NCI-H69 (cell line): ENCODE measurements at regions not wholly inside any gene's neighbourhood (a gene's known extent, or its start where the extent isn't known, plus 50 kb on each side); places are given as distances from the start of the nearest gene placed in this dataset.

Experiments
- DNase-seq: peaks from one replicate; lab custom pipeline; 2025; lab: John Stamatoyannopoulos, UW

DNA sequence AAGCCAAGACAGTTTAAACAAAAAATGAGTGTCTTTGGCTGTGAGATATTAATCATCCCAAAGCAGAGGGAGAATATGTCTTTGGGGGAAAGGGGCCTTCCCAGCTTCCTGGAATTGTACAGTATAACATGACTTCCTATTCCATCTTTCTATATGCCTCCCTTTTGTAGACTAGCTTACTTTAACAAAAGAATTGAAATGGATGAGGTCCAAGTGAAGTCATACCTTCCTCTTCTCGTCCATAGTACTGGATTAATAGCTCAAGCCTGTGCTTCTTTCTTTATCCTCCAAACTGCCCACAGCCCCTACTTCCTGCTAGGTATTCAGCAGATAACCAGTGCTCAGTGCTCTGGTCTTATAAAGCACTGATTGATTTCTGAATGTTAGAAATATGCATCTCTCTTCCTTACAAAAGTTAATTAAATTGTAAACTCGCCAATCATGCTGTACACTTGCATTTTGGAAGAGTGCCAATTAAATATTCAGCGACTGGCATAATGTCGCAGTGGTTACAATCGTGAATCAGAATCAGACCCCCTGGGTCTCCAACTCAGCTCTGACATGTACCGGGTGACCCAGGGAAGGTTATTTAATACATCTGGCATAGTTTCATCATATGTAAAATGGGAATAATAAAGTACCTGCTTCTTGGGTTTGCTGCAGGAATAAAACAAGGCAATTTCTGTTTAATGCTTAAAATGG lies 325.1 kb downstream of the RND3 start:
- peak; percentile 56 for DNase-seq

DNA sequence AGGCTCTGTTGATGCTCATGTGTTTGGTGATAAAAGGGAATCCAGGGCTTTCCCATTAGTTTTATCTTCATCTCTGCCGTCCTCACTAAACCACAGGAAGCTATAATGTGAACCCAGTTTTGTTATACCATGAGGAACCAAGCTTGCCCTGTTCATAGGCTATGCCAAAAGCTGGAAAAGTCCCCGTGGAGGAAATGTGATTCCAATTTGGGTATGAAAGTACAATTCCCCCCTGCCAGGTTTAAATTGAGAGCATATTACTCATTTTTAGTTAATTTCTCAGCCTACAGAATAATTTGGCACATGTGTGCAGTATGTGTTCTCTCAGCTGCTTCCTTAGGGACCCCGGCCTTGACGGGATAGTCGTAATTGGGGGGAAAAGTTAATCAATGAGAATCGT lies 327.4 kb downstream of the RND3 start:
- DNase-seq, result no peak

DNA sequence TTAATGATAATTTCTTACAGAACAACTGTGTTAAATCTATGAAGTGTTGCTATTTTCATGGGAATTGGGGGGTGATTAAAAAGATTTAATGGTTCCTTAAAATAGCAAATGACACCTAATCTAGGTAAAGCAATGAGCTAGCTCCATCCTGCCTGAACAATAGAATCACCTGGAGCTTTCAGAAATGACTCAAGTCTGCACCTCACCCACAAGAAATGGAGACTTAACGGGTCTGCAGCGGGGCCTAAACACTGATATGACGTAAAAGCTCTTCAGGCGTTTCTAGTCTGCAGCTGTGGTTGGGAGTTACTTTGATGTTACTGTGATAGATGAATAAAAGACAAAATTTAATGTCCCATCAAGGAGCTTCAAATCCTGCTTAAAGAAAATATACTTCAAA lies 328.2 kb downstream of the RND3 start:
- peak; percentile 3 for DNase-seq

DNA sequence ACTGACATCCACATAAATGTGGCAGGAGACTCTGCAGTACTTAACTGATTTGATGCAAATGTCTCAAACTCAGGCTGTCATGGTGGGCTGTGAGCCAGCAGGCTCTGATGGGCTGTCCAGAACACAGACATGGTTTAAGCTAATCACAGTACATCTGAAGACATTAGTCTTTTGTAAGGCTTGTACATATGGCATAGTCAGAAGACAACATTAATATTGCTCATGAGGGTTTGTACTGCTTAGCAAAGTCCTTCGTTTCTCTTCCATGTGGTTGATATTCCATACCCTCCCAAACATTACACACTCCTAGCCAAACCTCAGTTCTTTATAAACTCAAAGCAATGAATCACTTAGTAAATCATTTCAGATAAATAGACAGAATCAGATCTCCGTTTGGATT lies 330.6 kb downstream of the RND3 start:
- DNase-seq, result no peak

DNA sequence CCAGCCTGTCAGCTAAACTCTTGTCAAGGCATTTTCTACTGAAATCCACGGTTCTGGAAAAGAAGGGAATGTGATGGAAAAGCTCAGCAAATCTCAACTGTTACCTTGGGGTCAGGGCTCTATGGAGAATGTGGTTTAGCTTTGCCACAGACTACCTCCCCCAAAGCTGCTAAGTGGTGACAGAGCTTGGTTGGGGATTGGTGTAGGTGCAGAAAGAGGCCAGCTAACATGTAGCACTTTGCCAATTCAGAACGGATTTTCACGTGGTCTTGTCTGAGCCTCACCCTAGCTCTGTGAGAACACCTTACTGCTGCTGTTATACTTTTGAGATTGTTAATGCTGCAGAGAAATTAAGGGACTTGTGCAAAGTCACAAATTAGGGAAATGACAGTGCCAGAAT lies 331.1 kb downstream of the RND3 start:
- DNase-seq, result no peak

DNA sequence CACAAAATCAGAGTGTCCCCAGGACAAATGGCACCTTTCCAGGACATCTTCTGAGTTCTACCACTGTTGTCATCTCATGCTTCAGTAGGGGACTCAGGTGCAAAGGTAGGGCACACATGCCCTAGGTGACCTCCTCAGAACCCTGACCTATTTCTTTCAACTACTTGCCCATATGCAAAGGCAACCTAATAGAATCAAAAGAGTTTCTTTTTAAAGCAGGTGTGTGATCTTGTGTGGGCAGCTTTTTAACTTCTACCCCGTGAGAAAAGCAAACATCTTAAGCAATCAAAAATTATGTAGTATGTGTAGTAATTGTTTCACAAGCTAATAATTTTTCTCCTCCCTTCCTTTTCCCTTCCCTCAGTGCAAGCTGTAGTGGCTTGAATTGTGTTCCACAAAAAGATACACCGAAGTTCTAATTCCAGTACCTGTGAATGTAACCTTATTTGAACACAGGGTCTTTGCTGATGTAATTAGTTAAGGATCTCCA lies 333.1 kb downstream of the RND3 start:
- no peak for DNase-seq

DNA sequence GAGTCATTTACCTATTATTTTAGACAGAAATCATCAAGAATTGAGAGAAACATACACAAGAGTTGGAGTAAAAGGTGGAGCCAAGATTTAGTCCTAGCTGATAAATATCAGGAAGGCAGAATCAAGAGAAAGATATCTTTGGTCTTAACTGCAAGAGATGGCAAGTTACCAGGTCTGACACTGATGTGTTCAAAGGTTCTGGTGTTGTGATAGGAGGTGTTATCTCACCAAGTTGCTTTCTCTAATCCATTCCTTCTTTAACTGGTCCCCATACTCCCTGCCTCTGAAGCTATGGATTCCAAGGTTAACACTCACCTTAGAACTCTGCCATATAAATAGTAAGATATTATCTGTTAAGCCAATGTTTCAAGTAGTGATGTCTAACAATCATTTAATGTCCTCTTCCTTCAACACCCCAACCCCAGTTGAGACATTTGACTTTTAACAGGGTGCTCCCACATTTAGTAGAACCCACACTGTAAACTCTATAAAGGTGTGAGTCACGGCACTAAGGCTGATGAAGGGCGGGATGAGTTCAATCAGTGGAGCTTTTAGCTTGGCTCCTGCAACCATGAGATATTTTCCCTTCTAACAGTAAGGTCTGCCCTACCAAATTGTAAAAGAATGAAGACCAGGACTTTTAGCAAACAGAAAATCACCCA lies 333.7 kb downstream of the RND3 start:
- no peak for DNase-seq

DNA sequence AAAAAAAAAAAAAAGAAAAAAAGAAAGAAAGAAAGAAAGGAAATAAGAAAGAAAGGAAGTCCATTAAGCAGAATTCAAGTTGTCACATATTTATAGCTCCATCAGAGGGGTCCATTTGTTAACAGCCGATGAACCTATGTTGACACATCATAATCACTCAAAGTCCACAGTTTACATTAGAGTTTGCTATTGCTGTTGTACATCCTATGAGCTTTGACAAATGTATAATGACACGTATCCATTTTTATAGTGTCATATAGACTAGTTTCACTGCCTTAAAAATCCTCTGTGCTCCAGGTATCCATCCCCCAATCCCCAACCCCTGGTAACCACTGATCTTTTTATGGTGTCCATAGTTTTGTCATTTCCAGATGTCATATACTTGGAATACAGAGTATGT lies 335.2 kb downstream of the RND3 start:
- DNase-seq, result no peak

DNA sequence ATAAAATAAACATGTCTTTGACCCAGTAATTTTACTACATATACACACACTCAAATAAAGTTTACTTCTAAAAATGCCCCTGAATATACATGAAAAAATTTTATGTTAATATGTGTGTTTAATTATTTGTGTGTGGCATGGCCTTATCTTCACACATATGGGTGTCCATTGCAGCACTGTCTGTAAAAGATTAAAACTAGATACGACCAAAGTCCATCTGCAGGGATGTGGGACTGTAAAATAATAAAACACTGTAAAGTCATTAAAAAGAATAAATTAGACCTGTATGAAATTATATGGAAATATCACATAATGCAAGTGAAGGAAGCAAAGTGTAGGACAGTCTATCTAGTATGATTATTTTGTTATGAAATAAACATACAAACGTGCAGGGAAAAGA lies 337.3 kb downstream of the RND3 start:
- DNase-seq, result no peak

DNA sequence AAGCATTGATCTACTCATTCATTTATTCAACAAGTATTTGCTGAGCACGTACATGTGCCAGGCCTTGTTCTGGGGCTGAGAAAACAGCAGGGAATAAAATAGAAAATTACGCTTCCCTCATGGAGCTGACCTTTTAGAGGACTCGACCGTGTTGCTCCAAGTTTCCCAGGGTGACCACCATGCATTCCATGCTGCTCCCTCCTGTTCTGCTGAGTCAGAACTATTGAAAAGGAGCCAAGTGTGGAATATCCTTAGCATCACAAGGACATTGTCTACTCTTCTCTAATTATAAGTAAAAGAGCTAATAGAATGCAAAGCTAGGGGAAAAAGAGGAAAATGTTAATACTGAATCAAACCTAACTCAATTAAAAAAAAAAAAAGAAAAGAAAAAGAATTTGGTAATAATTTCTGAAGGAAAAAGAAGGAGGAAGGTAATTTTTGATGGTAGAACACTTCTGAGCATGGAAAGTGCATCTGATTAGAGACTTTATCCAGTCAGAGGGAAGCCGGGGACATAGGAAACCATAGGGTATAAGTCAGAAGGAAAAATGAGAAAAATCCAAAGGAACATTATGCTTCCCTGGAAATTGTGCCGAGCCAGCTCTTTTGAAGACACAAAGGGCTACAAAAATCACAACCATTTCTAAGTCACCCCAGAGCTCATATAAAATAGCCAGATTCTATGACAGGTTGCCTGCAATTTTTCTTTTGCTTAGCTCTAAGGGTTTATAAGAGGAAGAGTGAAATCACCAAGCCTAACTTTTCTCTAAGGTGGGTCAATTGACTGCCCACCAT lies 339.4 kb downstream of the RND3 start:
- DNase-seq, result no peak

DNA sequence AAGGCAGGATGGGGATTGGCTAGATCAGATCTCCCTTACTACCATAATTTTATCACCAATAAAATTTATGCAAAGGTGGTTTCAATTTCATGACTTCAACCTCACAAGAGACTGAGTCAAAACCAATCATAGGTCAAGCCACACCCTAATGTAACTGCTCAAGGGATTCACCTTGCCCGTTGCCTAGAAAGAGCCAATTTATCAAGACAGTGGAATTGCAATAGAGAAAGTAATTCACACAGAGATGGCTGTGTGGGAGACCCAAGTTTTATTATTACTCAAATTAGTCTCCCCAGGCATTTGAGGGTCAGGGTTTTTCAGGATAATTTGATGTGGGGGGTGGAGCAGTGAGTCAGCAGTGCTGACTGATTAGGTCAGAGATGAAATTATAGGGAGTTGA lies 340.6 kb downstream of the RND3 start:
- no peak for DNase-seq

DNA sequence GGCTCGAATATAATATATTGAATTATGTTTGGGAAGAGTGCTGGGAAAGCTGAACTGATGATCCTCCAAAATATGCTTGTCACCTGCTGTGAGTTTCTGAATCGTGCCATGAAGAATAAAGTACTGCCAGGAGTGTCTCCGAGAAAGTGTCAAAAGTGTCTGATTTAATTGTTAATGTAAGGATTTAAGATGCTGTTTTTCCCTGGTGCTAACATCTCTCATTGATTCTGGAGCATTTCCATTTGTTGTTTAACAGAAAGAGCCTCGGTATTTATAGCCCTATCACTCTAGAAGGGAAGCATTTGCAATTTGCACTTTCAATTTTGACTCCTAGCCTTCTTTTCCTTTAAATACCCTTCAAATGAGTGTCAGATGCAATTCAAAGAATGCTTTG lies 342.2 kb downstream of the RND3 start:
- no peak for DNase-seq

DNA sequence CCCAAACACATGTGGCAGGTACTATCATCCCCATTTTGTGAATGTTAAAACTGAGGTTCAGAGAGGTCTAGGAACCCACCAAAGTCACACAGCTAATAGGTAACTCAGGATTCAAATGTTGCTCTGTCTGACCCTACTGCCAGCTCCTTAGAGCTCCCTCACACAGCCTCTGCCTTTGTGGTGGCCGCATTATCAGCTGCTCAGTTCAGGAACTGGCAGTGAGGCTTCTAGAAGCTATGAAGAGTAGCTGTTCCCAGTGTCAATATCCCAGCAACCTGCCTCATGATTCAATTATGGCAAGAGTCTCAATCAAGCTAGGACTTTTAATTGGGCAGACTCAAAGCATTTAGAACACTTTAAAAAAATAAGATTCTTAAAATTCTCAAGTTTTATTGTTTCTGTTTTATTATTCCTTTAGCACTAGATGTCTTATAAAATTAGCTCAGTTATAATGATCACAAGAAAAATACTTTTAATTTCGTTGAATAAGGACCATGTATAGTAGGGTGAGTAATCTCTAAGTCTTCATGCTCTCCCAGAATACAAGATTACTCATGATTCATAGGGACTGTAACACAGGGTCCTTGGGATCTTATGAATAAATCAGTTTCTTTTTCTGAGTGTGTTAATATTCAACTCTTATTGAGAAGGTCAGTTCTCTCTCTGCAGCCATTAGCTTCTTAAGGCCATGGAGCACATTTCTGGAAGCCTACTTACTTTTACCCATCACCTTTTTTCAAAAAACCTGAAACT lies 342.7 kb downstream of the RND3 start:
- DNase-seq, result no peak

DNA sequence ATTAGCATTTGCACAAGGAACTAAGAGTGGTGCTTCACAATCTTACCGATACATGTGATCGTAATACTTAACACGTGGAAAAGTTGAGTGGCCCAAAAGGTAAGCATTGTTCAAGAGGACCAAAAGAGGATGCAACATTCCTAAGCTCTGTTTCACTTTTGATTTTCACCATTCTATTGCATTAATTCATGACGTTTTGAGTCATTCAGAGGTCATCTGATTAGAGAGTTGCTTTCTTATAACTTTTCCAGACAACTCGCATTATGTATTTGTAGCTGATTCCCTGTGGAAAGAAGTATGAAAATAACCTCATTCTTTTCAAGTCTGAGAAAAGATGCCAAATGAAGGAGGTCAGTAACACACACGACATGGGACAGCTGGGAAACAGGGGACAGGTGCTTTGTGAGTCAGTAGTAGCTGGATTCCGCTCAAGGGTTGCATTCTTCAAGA lies 344.4 kb downstream of the RND3 start:
- no peak for DNase-seq

DNA sequence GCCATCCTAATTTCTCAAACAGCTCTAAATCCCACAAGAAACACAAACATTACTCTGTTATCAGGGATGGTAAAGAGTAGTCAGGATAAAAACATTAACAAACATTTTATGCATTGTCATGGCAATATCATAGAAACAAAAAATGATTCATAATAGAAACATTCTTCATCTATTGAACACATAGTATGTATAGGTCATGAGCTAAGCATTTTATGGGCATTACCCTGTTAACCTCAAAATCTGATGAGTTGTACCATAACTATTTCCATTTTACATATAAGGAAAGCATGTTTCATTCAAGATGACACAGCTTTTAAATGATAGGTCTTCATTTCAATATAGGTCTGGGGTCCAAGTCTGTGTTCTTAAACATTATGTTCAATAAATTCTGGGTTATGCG lies 344.9 kb downstream of the RND3 start:
- DNase-seq, result no peak

DNA sequence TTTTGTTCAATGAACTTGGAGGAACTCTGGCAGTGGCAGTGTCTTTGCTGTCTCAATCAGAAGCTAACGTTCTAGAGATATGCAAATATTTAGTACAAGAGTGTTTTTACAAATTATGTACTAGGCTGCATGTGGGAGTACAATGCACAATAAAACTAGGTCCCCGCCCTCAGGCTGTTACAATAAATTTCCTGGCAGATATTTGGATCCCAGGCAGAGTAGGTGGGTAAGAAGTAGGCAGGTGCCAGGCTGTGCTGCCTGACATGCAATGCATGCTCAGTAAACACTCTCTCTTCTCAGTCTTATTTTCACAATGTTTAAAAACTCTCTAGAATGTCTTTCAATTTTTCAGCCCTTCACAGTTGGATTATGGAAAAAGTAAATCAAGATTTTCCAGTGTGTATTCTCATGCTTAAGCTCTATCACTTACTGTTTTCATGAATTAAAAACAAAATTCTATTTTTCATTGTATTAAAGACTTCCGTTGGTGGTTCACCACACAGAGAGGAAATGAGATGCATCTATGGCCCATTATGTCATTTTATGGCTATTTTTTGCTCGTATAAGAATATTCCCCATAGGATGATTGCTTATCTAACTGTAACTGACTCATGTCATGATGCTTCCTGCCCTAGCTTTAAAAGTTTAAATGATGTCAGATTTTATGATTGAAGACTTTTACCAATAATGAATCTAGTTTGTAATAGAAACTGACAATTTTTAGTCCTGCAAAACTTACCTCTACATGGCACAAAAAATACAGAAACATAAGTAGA lies 346.1 kb downstream of the RND3 start:
- peak; percentile 62 for DNase-seq

DNA sequence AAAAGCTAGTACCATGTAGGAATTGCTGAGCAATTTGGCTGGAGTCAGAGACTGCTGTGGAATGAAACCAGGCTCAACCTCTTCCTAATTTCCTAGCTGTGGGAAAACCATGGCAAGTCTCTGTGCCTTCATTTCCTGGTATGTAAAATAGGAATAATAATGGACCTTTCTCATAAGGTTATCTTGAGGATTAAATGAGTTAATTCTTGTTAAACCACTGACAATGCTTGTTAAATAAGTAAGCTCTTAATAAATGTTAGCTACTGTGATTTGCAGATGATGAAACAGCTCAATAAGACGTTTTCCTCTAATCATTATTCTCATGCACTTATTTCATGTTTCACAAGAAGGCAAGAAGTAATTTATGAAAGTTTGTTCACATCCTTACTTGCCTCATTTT lies 346.7 kb downstream of the RND3 start:
- DNase-seq, result peak; percentile 19

DNA sequence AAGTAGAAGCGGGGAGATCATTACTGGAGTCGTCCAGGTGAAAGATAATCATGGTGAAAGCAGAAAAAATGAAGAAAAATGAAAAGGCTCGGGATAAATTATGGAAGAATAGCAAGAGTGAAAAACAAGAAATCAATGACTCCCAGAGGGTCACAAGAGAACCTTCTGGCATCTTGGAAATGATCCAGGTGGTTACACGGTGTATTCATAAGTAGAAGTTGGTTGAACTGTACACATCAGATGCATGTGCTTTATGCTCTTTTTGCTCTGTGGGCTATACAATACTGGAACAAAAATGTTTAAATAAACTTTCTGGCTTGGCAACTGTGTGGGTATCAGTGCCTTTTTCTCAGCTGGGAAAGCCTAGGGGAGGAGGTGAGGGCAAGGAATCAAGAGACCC lies 348.9 kb downstream of the RND3 start:
- DNase-seq, result peak; percentile 23

DNA sequence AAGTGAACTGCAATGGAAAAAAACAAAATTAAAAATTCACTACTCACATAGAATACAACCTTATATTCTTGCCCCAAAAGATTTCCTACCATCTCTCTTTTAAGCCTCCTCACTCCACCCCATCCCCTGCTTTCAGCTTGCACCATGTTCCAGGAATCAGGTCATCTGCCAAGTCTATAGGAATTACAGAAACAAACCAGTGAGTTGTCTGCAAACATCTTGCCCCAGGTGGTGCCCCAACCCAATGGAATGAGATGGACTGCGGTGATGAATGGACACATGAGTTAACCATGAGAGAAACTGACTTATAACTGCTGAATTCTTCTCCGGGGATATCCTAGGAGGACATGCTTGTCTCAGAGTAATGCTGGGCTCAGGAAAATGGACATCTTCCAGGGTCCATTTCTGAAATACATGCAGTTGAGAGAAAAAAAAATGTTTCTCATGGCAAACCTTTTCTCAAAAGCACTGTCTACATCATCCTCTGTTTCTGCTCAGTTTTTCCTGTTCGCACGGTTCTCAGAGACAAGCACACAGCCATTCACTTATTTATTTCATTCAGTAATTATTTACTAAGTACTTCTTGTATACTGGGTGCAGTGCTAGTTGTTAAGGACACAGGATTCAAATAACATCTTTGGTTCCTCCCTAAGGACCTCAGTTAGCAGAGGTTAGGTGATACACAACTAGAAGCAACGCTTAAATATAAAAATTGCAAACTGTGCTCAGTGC lies 350.0 kb downstream of the RND3 start:
- no peak for DNase-seq

DNA sequence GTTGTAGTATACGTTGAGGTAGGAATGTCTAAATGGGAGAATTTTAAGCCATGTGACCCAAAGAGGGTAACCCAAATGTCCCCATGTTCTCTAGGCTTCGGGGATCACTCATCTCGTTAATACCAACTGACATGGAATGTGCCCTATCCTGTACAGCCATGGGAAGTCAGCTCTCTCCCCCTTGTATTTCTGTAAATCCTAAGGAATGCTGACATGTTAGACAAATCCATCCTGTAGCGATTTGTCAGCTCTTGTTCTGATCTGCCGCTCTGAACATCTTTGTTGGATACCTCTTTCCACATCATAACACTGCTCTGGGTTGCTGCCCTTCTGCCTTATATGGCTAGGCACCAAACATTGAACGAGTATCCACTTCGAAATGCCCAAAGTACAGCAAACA lies 350.6 kb downstream of the RND3 start:
- DNase-seq, result no peak

DNA sequence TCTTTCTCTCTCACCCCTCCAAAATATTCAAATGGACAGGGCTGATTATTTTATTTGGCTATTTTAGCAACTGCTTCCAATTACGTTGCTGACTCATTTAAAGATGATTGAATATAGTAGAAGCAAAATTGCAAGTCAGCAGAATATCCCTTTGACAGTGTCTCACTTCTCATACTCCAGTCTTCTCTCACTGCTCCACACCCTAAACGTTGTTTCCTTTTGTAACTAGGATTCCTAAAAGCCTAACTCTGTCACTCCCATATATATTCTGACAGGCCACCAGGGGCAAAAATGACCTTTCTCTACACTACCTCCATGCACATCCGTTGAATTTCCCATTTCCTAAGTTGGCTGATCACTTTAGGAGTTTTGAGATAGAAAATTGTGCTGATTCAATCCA lies 351.1 kb downstream of the RND3 start:
- no peak for DNase-seq
